Right renal pelvis (tissue), 4 donors: ENCODE measurements at regions not wholly inside any gene's neighbourhood (a gene's known extent, or its start where the extent isn't known, plus 50 kb on each side); places are given as distances from the start of the nearest gene placed in this dataset.
"Not testable (repeated sequence)": the region's sequence is repeated elsewhere in the genome, so short reads cannot be mapped to it uniquely, and the experiment has no call there.

Source experiments
- DNase-seq, 4 donors: peaks; one replicate each; pipeline ENCODE4 v3.0.0-alpha.2; 2013; ENCODE audit warnings: low read depth in 4 of 4, low spot score in 3 of 4, missing footprints in 1 of 4

GRCh38 chr3:195669310-195669709 is 51.5 kb upstream of the MUC20 start:
- not testable (repeated sequence) for DNase-seq

- not testable (repeated sequence) for DNase-seq
These were observed 52.5 kb upstream of the MUC20 start for GRCh38 chr3:195668131-195668766.

GRCh38 chr3:195665311-195665710 is 55.5 kb upstream of the MUC20 start:
- not testable (repeated sequence) for DNase-seq

GRCh38 chr3:195664131-195664530 is 56.6 kb upstream of the MUC20 start:
- DNase-seq = not testable (repeated sequence)

GRCh38 chr3:195659136-195659533 is 61.6 kb upstream of the MUC20 start:
- not testable (repeated sequence) for DNase-seq

- not testable (repeated sequence) for DNase-seq
These were observed 62.2 kb upstream of the MUC20 start for GRCh38 chr3:195658381-195659135.

GRCh38 chr3:195657475-195658372 is 63.1 kb upstream of the MUC20 start:
- peak; percentile 40 to 84 (median 69) for DNase-seq

- not testable (repeated sequence) for DNase-seq
These were observed 64.7 kb upstream of the MUC20 start for GRCh38 chr3:195656091-195656490.

GRCh38 chr3:195654746-195655145 is 66.0 kb upstream of the MUC20 start:
- DNase-seq = not testable (repeated sequence)

- DNase-seq = not testable (repeated sequence)
These were observed 66.6 kb upstream of the MUC20 start for GRCh38 chr3:195654138-195654537.

GRCh38 chr3:195653641-195654040 is 67.1 kb upstream of the MUC20 start:
- not testable (repeated sequence) for DNase-seq

- DNase-seq = not testable (repeated sequence)
These were observed 64.4 kb upstream of the APOD start for GRCh38 chr3:195647912-195648702.

- not testable (repeated sequence) for DNase-seq
These were observed 62.1 kb upstream of the APOD start for GRCh38 chr3:195645872-195646271.

- not testable (repeated sequence) for DNase-seq
These were observed 59.5 kb upstream of the APOD start for GRCh38 chr3:195643245-195643644.

GRCh38 chr3:195642311-195642710 is 58.6 kb upstream of the APOD start:
- DNase-seq = not testable (repeated sequence)

- DNase-seq = not testable (repeated sequence)
These were observed 54.7 kb upstream of the APOD start for GRCh38 chr3:195638456-195638855.

- not testable (repeated sequence) for DNase-seq
These were observed 53.9 kb upstream of the APOD start for GRCh38 chr3:195637473-195638233.

GRCh38 chr3:195637011-195637410 is 53.3 kb upstream of the APOD start:
- not testable (repeated sequence) for DNase-seq
